Thymus (tissue), 11 donors: ENCODE measurements at regions not wholly inside any gene's neighbourhood (a gene's known extent, or its start where the extent isn't known, plus 50 kb on each side); places are given as distances from the start of the nearest gene placed in this dataset.
"Not testable (repeated sequence)": the region's sequence is repeated elsewhere in the genome, so short reads cannot be mapped to it uniquely, and the experiment has no call there.

Experiments
- DNase-seq, 9 donors: peaks; one replicate each; pipeline ENCODE4 v3.0.0-alpha.2; 2013; ENCODE audit warnings: low spot score in 9 of 9, low read depth in 6 of 9, missing footprints in 1 of 9
- H3K27ac ChIP-seq, 2 donors: one replicate each; pipeline ENCODE4 v1.5.1; 2013; ENCODE audit warnings: control low read depth in 1 of 2, low read depth in 1 of 2, low read length in 1 of 2, mild to moderate bottlenecking in 1 of 2, moderate library complexity in 1 of 2
- H3K27me3 ChIP-seq, 2 donors: one replicate each; pipeline ENCODE4 v1.5.1; 2013; ENCODE audit warnings: low read length in 1 of 2; ENCODE audit not compliant: control insufficient read depth in 2 of 2, insufficient read depth in 1 of 2
- H3K36me3 ChIP-seq, 2 donors: one replicate each; pipeline ENCODE4 v1.5.1; 2013; ENCODE audit warnings: low read length in 1 of 2, mild to moderate bottlenecking in 1 of 2, moderate library complexity in 1 of 2; ENCODE audit not compliant: control insufficient read depth in 2 of 2, insufficient read depth in 2 of 2
- H3K4me1 ChIP-seq, 2 donors: one replicate each; pipeline ENCODE4 v1.5.1; 2013; ENCODE audit warnings: low read length in 2 of 2; ENCODE audit not compliant: control insufficient read depth in 2 of 2, insufficient read depth in 2 of 2
- H3K4me3 ChIP-seq, 2 donors: one replicate each; pipeline ENCODE4 v1.5.1; 2013; ENCODE audit warnings: low read length in 2 of 2, control low read depth in 1 of 2, mild to moderate bottlenecking in 1 of 2
- H3K9me3 ChIP-seq, 2 donors: one replicate each; pipeline ENCODE4 v1.5.1; 2013; ENCODE audit warnings: low read length in 1 of 2, mild to moderate bottlenecking in 1 of 2; ENCODE audit not compliant: control insufficient read depth in 2 of 2, insufficient read depth in 1 of 2
- WGBS: extraction: QIAGEN DNeasy Blood & Tissue Kit; methylation state at CpG from one replicate; pipeline ENCODE4 v1.1.7; 2013; 5-methylcytosine and 5-hydroxymethylcytosine counted together
- donor health status: healthy.

- not testable (repeated sequence) for H3K27me3 ChIP-seq, H3K36me3 ChIP-seq, H3K9me3 ChIP-seq, H3K4me3 ChIP-seq
- peak in 8 of 9 donors; percentile 25 to 81 (median 54) for DNase-seq
- Histone ChIP-seq H3K27ac (peak overlapping the region in 1 of 2 donors; percentile 84), H3K4me1 (peaks cover 4 to 25% of the 10 kb centered on the region in 2 donors)
- 22% methylated on average over 3 of the region's 3 CpGs for WGBS
Observed at GRCh38 chr4:9636411-9636810, 145.0 kb upstream of the DRD5 start.

GRCh38 chr4:9659678-9660077 is 121.8 kb upstream of the DRD5 start:
- not testable (repeated sequence) for H3K27me3 ChIP-seq, H3K4me3 ChIP-seq, H3K4me1 ChIP-seq, H3K27ac ChIP-seq, H3K9me3 ChIP-seq, H3K36me3 ChIP-seq
- DNase-seq, result peak in 3 of 9 donors; percentile 1 to 9 (median 9)
- 23% methylated on average over 14 of the region's 14 CpGs for WGBS

GRCh38 chr4:9660955-9661354 is 120.5 kb upstream of the DRD5 start:
- not testable (repeated sequence) for H3K36me3 ChIP-seq, H3K4me1 ChIP-seq, H3K27ac ChIP-seq, H3K4me3 ChIP-seq, H3K9me3 ChIP-seq, DNase-seq, H3K27me3 ChIP-seq
- WGBS, result 93% methylated on average over 4 of the region's 4 CpGs

- not testable (repeated sequence) for H3K9me3 ChIP-seq, H3K4me1 ChIP-seq, H3K27me3 ChIP-seq, H3K4me3 ChIP-seq, H3K27ac ChIP-seq, H3K36me3 ChIP-seq
- DNase-seq, result peak in 1 of 9 donors; percentile 1
- WGBS, result 62% methylated on average over 10 of the region's 11 CpGs
Observed at GRCh38 chr4:9670725-9671124, 110.7 kb upstream of the DRD5 start.

- H3K27ac ChIP-seq, H3K27me3 ChIP-seq, DNase-seq, H3K4me1 ChIP-seq, H3K4me3 ChIP-seq, H3K36me3 ChIP-seq, H3K9me3 ChIP-seq: not testable (repeated sequence)
- 86% methylated on average over 10 of the region's 10 CpGs for WGBS
Observed at GRCh38 chr4:9677357-9677756, 104.1 kb upstream of the DRD5 start.

GRCh38 chr4:9679704-9680478 is 101.5 kb upstream of the DRD5 start:
- no peak for DNase-seq
- Histone ChIP-seq H3K27ac (no peak overlapping the region), H3K4me3 (no peak overlapping the region), H3K9me3 (peaks cover 0 to 5% of the 10 kb centered on the region in 2 donors), H3K27me3 (no peaks in the 10 kb centered on the region), H3K36me3 (no peaks in the 10 kb centered on the region), H3K4me1 (no peaks in the 10 kb centered on the region)
- WGBS, result 97% methylated on average over 30 of the region's 30 CpGs

GRCh38 chr4:9683174-9683573 is 98.3 kb upstream of the DRD5 start:
- not testable (repeated sequence) for H3K9me3 ChIP-seq, H3K4me1 ChIP-seq, H3K4me3 ChIP-seq, H3K27ac ChIP-seq, H3K27me3 ChIP-seq, DNase-seq, H3K36me3 ChIP-seq
- WGBS, result 96% methylated on average over 5 of the region's 5 CpGs

- not testable (repeated sequence) for H3K4me3 ChIP-seq, H3K4me1 ChIP-seq, H3K27ac ChIP-seq, H3K36me3 ChIP-seq, H3K27me3 ChIP-seq, DNase-seq, H3K9me3 ChIP-seq
- 84% methylated on average over 5 of the region's 5 CpGs for WGBS
Observed at GRCh38 chr4:9685016-9685415, 96.4 kb upstream of the DRD5 start.

GRCh38 chr4:9685692-9686091 is 95.7 kb upstream of the DRD5 start:
- Histone ChIP-seq H3K36me3 (no peaks in the 10 kb centered on the region), H3K27ac (no peak overlapping the region), H3K4me3 (no peak overlapping the region), H3K27me3 (no peaks in the 10 kb centered on the region), H3K4me1 (peaks cover under 1 to 2% of the 10 kb centered on the region in 2 donors), H3K9me3 (no peaks in the 10 kb centered on the region)
- no peak for DNase-seq
